ENCODE measurements at regions not wholly inside any gene's neighbourhood (a gene's known extent, or its start where the extent isn't known, plus 50 kb on each side); places are given as distances from the start of the nearest gene placed in this dataset.

DNA sequence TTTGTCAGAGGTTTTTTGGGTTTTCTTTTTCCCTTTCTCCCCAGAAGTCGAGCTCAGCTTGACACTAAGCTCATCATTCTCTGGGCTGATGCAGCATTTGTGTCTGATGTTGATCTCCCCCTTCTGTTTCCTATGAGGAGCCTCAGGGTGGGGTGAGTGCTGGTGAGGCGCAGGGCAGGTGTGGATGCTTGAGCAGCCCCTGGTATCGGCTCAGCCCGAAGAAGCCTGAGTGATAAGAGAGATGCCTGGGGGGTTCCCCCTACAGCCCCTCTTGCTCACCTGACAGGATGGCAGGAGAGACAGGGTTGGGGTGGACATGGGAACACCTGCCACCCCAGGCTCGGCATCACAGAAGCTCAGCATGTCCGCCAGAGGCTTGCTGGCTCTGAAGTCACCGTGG is 239.0 kb downstream of the RHOU start:
- TF ChIP-seq, protein P1, sequence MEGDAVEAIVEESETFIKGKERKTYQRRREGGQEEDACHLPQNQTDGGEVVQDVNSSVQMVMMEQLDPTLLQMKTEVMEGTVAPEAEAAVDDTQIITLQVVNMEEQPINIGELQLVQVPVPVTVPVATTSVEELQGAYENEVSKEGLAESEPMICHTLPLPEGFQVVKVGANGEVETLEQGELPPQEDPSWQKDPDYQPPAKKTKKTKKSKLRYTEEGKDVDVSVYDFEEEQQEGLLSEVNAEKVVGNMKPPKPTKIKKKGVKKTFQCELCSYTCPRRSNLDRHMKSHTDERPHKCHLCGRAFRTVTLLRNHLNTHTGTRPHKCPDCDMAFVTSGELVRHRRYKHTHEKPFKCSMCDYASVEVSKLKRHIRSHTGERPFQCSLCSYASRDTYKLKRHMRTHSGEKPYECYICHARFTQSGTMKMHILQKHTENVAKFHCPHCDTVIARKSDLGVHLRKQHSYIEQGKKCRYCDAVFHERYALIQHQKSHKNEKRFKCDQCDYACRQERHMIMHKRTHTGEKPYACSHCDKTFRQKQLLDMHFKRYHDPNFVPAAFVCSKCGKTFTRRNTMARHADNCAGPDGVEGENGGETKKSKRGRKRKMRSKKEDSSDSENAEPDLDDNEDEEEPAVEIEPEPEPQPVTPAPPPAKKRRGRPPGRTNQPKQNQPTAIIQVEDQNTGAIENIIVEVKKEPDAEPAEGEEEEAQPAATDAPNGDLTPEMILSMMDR (IDR thresholded peaks at IDR 0.05 in 4 of 5, conservative IDR thresholded peaks at IDR 0.05 in 1 of 5), result no peak
- no peak for TF ChIP-seq POLR2A (IDR thresholded peaks at IDR 0.05)

All from gastrocnemius medialis (tissue), 4 donors.